Liver (tissue), 3 donors: ENCODE measurements at regions not wholly inside any gene's neighbourhood (a gene's known extent, or its start where the extent isn't known, plus 50 kb on each side); places are given as distances from the start of the nearest gene placed in this dataset.

Experiments
- CTCF ChIP-seq: fragments of 150-350 bp; IDR thresholded peaks from 2 replicates; pipeline ENCODE4 v1.5.1; 2017; ENCODE audit warnings: improper control_type of control experiment, low read depth, low read length; ENCODE audit not compliant: missing input control
- EGR1 ChIP-seq, 2 donors: IDR thresholded peaks; 2 replicates each; pipeline ENCODE4 v1.6.1; 2016 to 2018; ENCODE audit warnings: antibody characterized with exemption in 2 of 2, low read depth in 2 of 2
- GABPA ChIP-seq, 2 donors: IDR thresholded peaks in 1 of 2; conservative IDR thresholded peaks in 1 of 2; 2 replicates each; pipeline ENCODE4 v1.6.1; 2016; ENCODE audit warnings: antibody characterized with exemption in 2 of 2, mild to moderate bottlenecking in 1 of 2, moderate library complexity in 1 of 2
- RAD21 ChIP-seq, 2 donors: IDR thresholded peaks; 2 replicates each; pipeline ENCODE4 v1.6.1; 2016; ENCODE audit warnings: antibody characterized with exemption in 2 of 2, mild to moderate bottlenecking in 2 of 2
- REST ChIP-seq: IDR thresholded peaks from 2 replicates; pipeline ENCODE4 v1.6.1; 2016; ENCODE audit warnings: antibody characterized with exemption, mild to moderate bottlenecking
- SP1 ChIP-seq: IDR thresholded peaks from 2 replicates; pipeline ENCODE4 v1.6.1; 2018; ENCODE audit warnings: antibody characterized with exemption, mild to moderate bottlenecking
- TAF1 ChIP-seq: conservative IDR thresholded peaks from 2 replicates; pipeline ENCODE4 v1.6.1; 2016; ENCODE audit warnings: antibody characterized with exemption, mild to moderate bottlenecking
- TF ChIP-seq, protein P1 (sequence below): IDR thresholded peaks from 2 replicates; pipeline ENCODE4 v1.6.1; 2016; ENCODE audit warnings: antibody characterized with exemption
- donor health status: healthy.
- donor health status: healthy.

GRCh38 chr7:86968618-86969017 is 90.8 kb downstream of the ELAPOR2 start:
- no peak for TF ChIP-seq CTCF
- TF ChIP-seq, protein P1, sequence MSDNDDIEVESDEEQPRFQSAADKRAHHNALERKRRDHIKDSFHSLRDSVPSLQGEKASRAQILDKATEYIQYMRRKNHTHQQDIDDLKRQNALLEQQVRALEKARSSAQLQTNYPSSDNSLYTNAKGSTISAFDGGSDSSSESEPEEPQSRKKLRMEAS, result no peak
- TF ChIP-seq TAF1, result no peak
- no peak for TF ChIP-seq SP1
- no peak for TF ChIP-seq REST
- TF ChIP-seq GABPA (IDR thresholded peaks at IDR 0.05 in 1 of 2, conservative IDR thresholded peaks at IDR 0.05 in 1 of 2), result no peak
- no peak for TF ChIP-seq RAD21 (IDR thresholded peaks at IDR 0.05)
- no peak for TF ChIP-seq EGR1 (IDR thresholded peaks at IDR 0.05; ENCODE audit: low read depth in 2 of 2)
